ENCODE measurements at regions not wholly inside any gene's neighbourhood (a gene's known extent, or its start where the extent isn't known, plus 50 kb on each side); places are given as distances from the start of the nearest gene placed in this dataset.
"Not testable (repeated sequence)": the region's sequence is repeated elsewhere in the genome, so short reads cannot be mapped to it uniquely, and the experiment has no call there.

GRCh38 chr2:393711-394696 lies 106.1 kb upstream of the ALKAL2 start:
- DNase-seq: no peak

GRCh38 chr2:392926-393280 lies 105.0 kb upstream of the ALKAL2 start:
- DNase-seq: no peak

GRCh38 chr2:392181-392925 lies 104.5 kb upstream of the ALKAL2 start:
- DNase-seq: no peak

- DNase-seq: no peak
Measured at GRCh38 chr2:391696-392095, 103.8 kb upstream of the ALKAL2 start.

- DNase-seq: no peak
Measured at GRCh38 chr2:390959-391358, 103.1 kb upstream of the ALKAL2 start.

- not testable (repeated sequence) for DNase-seq
Measured at GRCh38 chr2:389985-390384, 102.1 kb upstream of the ALKAL2 start.

GRCh38 chr2:388752-389151 lies 100.9 kb upstream of the ALKAL2 start:
- DNase-seq: not testable (repeated sequence)

- no peak for DNase-seq
Measured at GRCh38 chr2:387980-388421, 100.1 kb upstream of the ALKAL2 start.

GRCh38 chr2:386406-387103 lies 98.7 kb upstream of the ALKAL2 start:
- DNase-seq: no peak

GRCh38 chr2:385785-386184 lies 97.9 kb upstream of the ALKAL2 start:
- DNase-seq: no peak

GRCh38 chr2:385061-385460 lies 97.2 kb upstream of the ALKAL2 start:
- no peak for DNase-seq

- DNase-seq: no peak
Measured at GRCh38 chr2:383888-384287, 96.0 kb upstream of the ALKAL2 start.

- DNase-seq: no peak
Measured at GRCh38 chr2:383178-383577, 95.3 kb upstream of the ALKAL2 start.

GRCh38 chr2:382728-383022 lies 94.8 kb upstream of the ALKAL2 start:
- DNase-seq: no peak

- DNase-seq: no peak
Measured at GRCh38 chr2:381941-382727, 94.2 kb upstream of the ALKAL2 start.

GRCh38 chr2:381181-381580 lies 93.3 kb upstream of the ALKAL2 start:
- DNase-seq: no peak

- no peak for DNase-seq
Measured at GRCh38 chr2:380772-381171, 92.9 kb upstream of the ALKAL2 start.

GRCh38 chr2:380221-380620 lies 92.3 kb upstream of the ALKAL2 start:
- no peak for DNase-seq

GRCh38 chr2:379778-380177 lies 91.9 kb upstream of the ALKAL2 start:
- no peak for DNase-seq

GRCh38 chr2:378364-378763 lies 90.5 kb upstream of the ALKAL2 start:
- no peak for DNase-seq

- DNase-seq: no peak
Measured at GRCh38 chr2:377414-377813, 89.5 kb upstream of the ALKAL2 start.

- peak; percentile 69 for DNase-seq
Measured at GRCh38 chr2:375956-376307, 88.0 kb upstream of the ALKAL2 start.
